Renal cortex interstitium (tissue), 11 donors: ENCODE measurements at regions not wholly inside any gene's neighbourhood (a gene's known extent, or its start where the extent isn't known, plus 50 kb on each side); places are given as distances from the start of the nearest gene placed in this dataset.
"Not testable (repeated sequence)": the region's sequence is repeated elsewhere in the genome, so short reads cannot be mapped to it uniquely, and the experiment has no call there.

Experiments used
- DNase-seq, 11 donors: peaks; one replicate each; pipeline ENCODE4 v3.0.0-alpha.2; 2013; ENCODE audit warnings: low read depth in 9 of 11, low spot score in 4 of 11; ENCODE audit errors: extremely low read depth in 1 of 11

GRCh38 chr2:144106104-144106503 lies 413.8 kb downstream of the ZEB2 start:
- DNase-seq: not testable (repeated sequence)

GRCh38 chr2:144102386-144102785 lies 417.5 kb downstream of the ZEB2 start:
- DNase-seq: no peak

GRCh38 chr2:144099780-144100377 lies 420.0 kb downstream of the ZEB2 start:
- no peak for DNase-seq

GRCh38 chr2:144099340-144099739 lies 420.6 kb downstream of the ZEB2 start:
- DNase-seq: no peak

- no peak for DNase-seq
These were observed 422.3 kb downstream of the ZEB2 start for GRCh38 chr2:144097440-144098225.

- DNase-seq: no peak
These were observed 423.4 kb downstream of the ZEB2 start for GRCh38 chr2:144096531-144096930.

- DNase-seq: no peak
These were observed 425.3 kb downstream of the ZEB2 start for GRCh38 chr2:144094408-144095151.

GRCh38 chr2:144091622-144092021 lies 428.3 kb downstream of the ZEB2 start:
- no peak for DNase-seq

GRCh38 chr2:144088863-144089262 lies 431.1 kb downstream of the ZEB2 start:
- no peak for DNase-seq

GRCh38 chr2:144086965-144087364 lies 433.0 kb downstream of the ZEB2 start:
- no peak for DNase-seq

- DNase-seq: no peak
These were observed 434.9 kb downstream of the ZEB2 start for GRCh38 chr2:144085016-144085415.

GRCh38 chr2:144084114-144084661 lies 435.7 kb downstream of the ZEB2 start:
- no peak for DNase-seq

GRCh38 chr2:144083211-144083610 lies 436.7 kb downstream of the ZEB2 start:
- no peak for DNase-seq

- DNase-seq: no peak
These were observed 437.1 kb downstream of the ZEB2 start for GRCh38 chr2:144082777-144083176.

GRCh38 chr2:144082327-144082726 lies 437.6 kb downstream of the ZEB2 start:
- no peak for DNase-seq

GRCh38 chr2:144081272-144081671 lies 438.6 kb downstream of the ZEB2 start:
- DNase-seq: no peak

GRCh38 chr2:144079803-144080202 lies 440.1 kb downstream of the ZEB2 start:
- DNase-seq: no peak

GRCh38 chr2:144078802-144079724 lies 440.9 kb downstream of the ZEB2 start:
- peak in 4 of 11 donors; percentile 13 to 51 (median 46) for DNase-seq

GRCh38 chr2:144078106-144078505 lies 441.8 kb downstream of the ZEB2 start:
- DNase-seq: peak in 7 of 11 donors; percentile 47 to 82 (median 66)
